GM12878 (cell line): ENCODE measurements at regions not wholly inside any gene's neighbourhood (a gene's known extent, or its start where the extent isn't known, plus 50 kb on each side); places are given as distances from the start of the nearest gene placed in this dataset.

ENCODE experiments used
- ASH2L ChIP-seq: fragments of 300-600, 200-600 bp; sonication (generic); IDR thresholded peaks from 2 replicates; pipeline ENCODE4 v1.6.1; 2017; ENCODE audit warnings: low read depth, mild to moderate bottlenecking, borderline replicate concordance
- BRCA1 ChIP-seq: IDR thresholded peaks from 2 replicates; pipeline ENCODE4 v1.6.1; 2011; ENCODE audit warnings: low read depth, low read length, improper control_type of control experiment
- EZH2 ChIP-seq: IDR thresholded peaks from 2 replicates; pipeline ENCODE4 v1.6.1; 2012; ENCODE audit warnings: low read depth, mild to moderate bottlenecking, control low read depth, inconsistent platforms, low read length, borderline replicate concordance; ENCODE audit not compliant: control insufficient read depth
- NFYB ChIP-seq: IDR thresholded peaks from 2 replicates; pipeline ENCODE4 v1.6.1; 2011; ENCODE audit warnings: low read depth, mild to moderate bottlenecking, low read length, improper control_type of control experiment, moderate library complexity; ENCODE audit not compliant: insufficient read depth
- NRF1 ChIP-seq: conservative IDR thresholded peaks from 2 replicates; pipeline ENCODE4 v1.6.1; 2011; ENCODE audit warnings: mild to moderate bottlenecking, low read depth, low read length, improper control_type of control experiment
- ZNF24 ChIP-seq: fragments of 450-650 bp; IDR thresholded peaks from 2 replicates; pipeline ENCODE4 v1.6.1; 2017; ENCODE audit warnings: antibody characterized with exemption, mild to moderate bottlenecking
- TF ChIP-seq, protein P1 (sequence below): IDR thresholded peaks from 2 replicates; pipeline ENCODE4 v1.6.1; 2011; ENCODE audit warnings: low read depth, mild to moderate bottlenecking, low read length, moderate library complexity, borderline replicate concordance; ENCODE audit errors: extremely low read depth
- TF ChIP-seq, protein P2 (sequence below): IDR thresholded peaks from 2 replicates; pipeline ENCODE4 v1.6.1; 2011; ENCODE audit warnings: borderline replicate concordance, low read depth, mild to moderate bottlenecking, moderate library complexity, low read length; ENCODE audit not compliant: insufficient read depth, poor library complexity, severe bottlenecking

DNA sequence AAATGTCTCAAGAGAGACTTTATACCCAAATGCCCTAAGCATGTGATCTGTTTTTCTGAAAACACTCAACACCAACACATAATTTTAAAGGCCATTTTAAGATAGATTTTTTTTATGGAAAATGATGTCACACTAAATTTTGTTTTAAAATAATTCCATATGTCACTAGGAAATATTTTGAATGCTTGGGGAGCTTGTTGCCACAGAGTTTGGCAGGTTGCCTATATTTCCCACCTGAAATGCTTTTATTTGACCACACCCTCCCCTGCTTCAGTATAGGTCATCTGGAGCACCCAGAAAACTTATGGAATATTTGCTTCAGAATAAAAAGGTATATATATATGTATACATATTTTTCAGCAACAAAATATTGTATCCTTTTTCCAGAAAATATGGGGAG, 180.0 kb upstream of the ANK3 start:
- TF ChIP-seq ASH2L, result no peak
- TF ChIP-seq, protein P1, sequence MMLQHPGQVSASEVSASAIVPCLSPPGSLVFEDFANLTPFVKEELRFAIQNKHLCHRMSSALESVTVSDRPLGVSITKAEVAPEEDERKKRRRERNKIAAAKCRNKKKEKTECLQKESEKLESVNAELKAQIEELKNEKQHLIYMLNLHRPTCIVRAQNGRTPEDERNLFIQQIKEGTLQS, result no peak
- TF ChIP-seq ZNF24, result no peak
- TF ChIP-seq, protein P2, sequence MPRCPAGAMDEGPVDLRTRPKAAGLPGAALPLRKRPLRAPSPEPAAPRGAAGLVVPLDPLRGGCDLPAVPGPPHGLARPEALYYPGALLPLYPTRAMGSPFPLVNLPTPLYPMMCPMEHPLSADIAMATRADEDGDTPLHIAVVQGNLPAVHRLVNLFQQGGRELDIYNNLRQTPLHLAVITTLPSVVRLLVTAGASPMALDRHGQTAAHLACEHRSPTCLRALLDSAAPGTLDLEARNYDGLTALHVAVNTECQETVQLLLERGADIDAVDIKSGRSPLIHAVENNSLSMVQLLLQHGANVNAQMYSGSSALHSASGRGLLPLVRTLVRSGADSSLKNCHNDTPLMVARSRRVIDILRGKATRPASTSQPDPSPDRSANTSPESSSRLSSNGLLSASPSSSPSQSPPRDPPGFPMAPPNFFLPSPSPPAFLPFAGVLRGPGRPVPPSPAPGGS, result no peak
- no peak for TF ChIP-seq NFYB
- no peak for TF ChIP-seq EZH2
- no peak for TF ChIP-seq BRCA1
- no peak for TF ChIP-seq NRF1
